GM12892 (cell line): ENCODE measurements at regions not wholly inside any gene's neighbourhood (a gene's known extent, or its start where the extent isn't known, plus 50 kb on each side); places are given as distances from the start of the nearest gene placed in this dataset.

Experiments used
- POLR2A ChIP-seq: IDR thresholded peaks from 2 replicates; pipeline ENCODE4 v1.6.1; 2011; ENCODE audit warnings: low read depth, low read length, control low read depth
- TAF1 ChIP-seq: IDR thresholded peaks from 2 replicates; pipeline ENCODE4 v1.6.1; 2011; ENCODE audit warnings: low read depth, mild to moderate bottlenecking, control low read depth, low read length, borderline replicate concordance

- no peak for TF ChIP-seq TAF1
- TF ChIP-seq POLR2A: no peak
These were observed 509.0 kb downstream of the BCL11A start for GRCh38 chr2:60044484-60044883.
